ENCODE measurements at regions not wholly inside any gene's neighbourhood (a gene's known extent, or its start where the extent isn't known, plus 50 kb on each side); places are given as distances from the start of the nearest gene placed in this dataset.

DNA sequence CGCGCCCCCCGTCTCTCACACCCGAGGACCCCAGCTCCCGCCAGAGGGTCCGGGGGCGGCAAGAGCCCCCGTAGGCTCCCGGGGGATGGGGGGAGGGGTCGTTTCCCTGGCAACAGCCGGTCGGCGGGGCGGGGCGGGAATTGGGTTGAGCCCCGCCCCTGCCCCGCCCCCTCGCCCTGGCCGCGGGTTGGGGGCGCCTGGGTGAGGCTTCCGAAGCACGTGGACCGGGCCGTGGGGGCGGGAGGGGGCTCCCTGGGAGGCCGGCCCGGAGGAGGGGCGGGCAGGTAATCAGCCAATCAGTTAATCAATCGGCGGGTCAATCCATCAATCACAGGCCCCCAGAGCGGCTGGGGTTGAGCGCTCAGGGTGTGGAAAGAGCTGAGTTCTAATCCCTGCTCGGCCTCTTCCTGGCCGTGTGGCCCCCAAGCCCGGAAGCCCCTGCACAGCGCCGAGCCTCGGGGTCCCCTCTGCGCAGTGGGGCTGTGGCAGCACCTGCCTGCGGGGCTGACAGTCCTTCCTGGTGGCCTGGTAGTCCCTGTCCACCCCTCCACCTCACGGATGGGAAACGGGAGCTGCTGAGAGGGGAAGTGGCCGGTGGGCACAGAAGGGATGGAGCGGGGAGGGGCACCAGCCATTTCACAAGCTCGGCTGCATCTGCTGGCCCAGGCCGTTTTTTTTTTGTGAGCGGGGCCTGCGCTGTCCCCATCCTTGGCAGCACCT is 174.2 kb upstream of the IER5L start:
- peak; percentile 44; the same call in 2 of the 3 replicates for ATAC-seq
- TF ChIP-seq, protein P1, sequence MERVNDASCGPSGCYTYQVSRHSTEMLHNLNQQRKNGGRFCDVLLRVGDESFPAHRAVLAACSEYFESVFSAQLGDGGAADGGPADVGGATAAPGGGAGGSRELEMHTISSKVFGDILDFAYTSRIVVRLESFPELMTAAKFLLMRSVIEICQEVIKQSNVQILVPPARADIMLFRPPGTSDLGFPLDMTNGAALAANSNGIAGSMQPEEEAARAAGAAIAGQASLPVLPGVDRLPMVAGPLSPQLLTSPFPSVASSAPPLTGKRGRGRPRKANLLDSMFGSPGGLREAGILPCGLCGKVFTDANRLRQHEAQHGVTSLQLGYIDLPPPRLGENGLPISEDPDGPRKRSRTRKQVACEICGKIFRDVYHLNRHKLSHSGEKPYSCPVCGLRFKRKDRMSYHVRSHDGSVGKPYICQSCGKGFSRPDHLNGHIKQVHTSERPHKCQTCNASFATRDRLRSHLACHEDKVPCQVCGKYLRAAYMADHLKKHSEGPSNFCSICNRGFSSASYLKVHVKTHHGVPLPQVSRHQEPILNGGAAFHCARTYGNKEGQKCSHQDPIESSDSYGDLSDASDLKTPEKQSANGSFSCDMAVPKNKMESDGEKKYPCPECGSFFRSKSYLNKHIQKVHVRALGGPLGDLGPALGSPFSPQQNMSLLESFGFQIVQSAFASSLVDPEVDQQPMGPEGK (CRISPR knock-in tag; IDR thresholded peaks at IDR 0.05; ENCODE audit: borderline replicate concordance): 0 out of 2 replicates have a peak, but pooled peaks have one; percentile 4
- no peak for TF ChIP-seq GLIS3 (CRISPR knock-in tag; IDR thresholded peaks at IDR 0.05)

DNA sequence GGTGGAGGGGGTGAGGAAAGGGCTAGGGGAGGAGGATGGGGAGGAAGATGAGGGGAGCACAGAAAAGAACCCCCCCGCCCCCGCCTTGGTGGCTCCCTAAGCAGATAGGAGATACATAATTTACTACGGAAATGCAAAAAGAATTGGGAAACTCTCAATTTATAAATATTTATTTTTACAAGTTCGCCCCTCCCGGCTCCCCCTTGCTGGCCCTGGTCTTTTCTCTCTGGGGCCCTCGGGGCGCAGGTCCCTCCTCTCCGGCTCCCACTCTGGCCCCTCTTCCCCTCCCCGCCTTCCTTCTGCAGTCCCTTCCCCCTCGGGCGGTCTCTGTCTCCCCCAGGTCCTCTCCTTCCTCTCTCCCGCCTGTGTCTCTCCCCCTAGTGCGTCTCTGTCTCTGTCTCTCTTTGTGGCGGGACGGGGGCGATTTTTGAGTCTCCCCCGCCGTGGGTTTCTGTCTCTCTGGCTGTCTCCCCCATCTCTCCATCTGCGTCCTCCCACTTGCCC is 173.6 kb upstream of the IER5L start:
- peak; percentile 53; the same call in 2 of the 3 replicates for ATAC-seq
- TF ChIP-seq RARB (CRISPR knock-in tag; IDR thresholded peaks at IDR 0.05): no peak
- TF ChIP-seq, protein P1 (CRISPR knock-in tag; IDR thresholded peaks at IDR 0.05; ENCODE audit: borderline replicate concordance): peak; percentile 73; the same call in 1 of the 2 replicates
- no peak for TF ChIP-seq TCF4 (CRISPR knock-in tag; IDR thresholded peaks at IDR 0.05; ENCODE audit: borderline replicate concordance)

DNA sequence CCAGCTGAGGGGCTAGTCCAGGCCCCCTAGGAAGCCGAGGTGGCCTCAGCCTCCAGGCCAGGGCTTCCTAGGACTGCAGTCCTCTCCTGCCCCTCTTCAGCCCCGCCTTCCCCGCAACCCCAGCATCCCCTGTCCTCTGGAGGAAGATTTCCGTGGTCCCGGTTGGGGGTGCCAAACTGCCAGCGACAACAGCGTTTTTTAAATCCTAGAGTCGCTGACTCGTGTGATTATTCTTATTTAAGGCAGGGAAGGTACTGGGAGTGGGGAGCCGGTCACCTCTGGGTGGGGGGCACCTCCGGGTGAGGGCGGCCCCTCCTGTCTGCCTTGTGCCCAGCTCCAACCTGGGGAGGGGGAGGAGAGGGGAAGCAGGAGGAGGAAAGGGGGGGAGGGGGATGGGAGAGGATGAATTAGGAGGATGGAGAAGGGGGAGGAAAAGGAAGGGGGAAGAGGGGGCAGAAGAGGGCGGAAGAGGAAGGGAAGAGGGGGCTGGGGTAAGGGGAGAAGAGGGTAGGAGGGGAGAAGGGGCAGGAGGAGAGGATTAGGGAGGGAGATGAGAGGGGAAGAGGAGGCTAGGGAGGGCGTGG is 173.1 kb upstream of the IER5L start:
- no peak for ATAC-seq
- no peak for TF ChIP-seq TOX (CRISPR knock-in tag; IDR thresholded peaks at IDR 0.05; ENCODE audit: borderline replicate concordance)
- TF ChIP-seq RARB (CRISPR knock-in tag; IDR thresholded peaks at IDR 0.05): no peak

DNA sequence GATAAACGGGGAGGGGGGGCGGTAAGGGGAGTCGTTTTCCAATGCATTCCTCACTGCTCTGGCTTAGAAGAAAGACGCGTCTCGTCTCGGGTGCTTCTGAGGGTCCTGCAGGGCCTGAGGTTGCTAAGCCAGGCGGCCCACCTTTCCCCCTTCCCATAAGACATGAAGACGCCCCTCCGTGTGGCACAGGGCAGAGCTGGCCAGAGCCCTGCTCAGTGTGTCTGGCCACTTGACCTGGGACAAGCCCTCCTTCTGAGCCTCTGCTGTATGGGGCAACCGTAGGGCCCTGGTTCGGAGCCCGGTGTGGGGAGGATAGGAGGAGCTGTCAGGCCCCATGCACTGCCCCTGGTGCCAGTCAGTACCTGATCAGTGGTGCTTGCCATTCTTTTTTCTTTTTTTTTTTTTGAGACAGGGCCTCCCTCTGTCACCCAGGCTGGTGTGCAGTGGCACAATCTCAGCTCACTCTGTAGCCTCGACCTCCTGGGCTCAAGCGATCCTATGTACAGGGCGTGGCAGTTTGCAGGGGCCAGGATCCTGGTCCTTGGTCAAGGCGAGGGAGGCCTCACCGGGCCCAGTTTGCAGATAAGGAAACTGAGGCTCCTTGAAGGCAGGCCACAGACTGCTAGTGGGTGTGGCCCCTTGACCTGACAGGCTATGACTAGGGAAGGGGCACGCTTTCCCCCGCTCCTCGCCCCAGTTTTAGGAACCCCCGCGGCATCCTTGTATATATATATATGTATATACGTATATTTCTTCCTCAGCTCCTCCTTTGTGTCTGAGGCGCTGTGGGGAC is 172.3 kb upstream of the IER5L start:
- no peak for ATAC-seq

DNA sequence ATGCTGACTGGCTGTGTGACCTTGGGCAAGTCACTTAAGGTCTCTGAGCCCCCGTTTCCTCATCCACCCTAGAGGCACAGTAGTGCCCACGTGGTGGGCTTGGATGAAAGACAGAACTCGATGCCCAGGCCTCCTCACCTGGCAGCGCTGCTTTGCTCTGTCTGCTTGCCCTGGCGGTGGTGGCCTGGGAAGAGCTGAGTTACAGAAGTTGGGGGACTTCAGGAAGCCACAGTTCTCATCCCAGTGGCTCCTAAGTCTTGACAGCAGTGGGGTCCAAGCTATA is 171.5 kb upstream of the IER5L start:
- no peak for ATAC-seq
- TF ChIP-seq ZNF70 (CRISPR knock-in tag; IDR thresholded peaks at IDR 0.05) (no peak), ZFP30 (CRISPR knock-in tag; IDR thresholded peaks at IDR 0.05) (no peak), OSR1 (CRISPR knock-in tag; IDR thresholded peaks at IDR 0.05) (no peak)

More for the DNA sequence above, 172.3 kb upstream of the IER5L start:
- TF ChIP-seq, protein P2, sequence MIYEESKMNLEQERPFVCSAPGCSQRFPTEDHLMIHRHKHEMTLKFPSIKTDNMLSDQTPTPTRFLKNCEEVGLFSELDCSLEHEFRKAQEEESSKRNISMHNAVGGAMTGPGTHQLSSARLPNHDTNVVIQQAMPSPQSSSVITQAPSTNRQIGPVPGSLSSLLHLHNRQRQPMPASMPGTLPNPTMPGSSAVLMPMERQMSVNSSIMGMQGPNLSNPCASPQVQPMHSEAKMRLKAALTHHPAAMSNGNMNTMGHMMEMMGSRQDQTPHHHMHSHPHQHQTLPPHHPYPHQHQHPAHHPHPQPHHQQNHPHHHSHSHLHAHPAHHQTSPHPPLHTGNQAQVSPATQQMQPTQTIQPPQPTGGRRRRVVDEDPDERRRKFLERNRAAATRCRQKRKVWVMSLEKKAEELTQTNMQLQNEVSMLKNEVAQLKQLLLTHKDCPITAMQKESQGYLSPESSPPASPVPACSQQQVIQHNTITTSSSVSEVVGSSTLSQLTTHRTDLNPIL (CRISPR knock-in tag; IDR thresholded peaks at IDR 0.05; ENCODE audit: low read depth): no peak
- no peak for TF ChIP-seq ZFP30 (CRISPR knock-in tag; IDR thresholded peaks at IDR 0.05)
- TF ChIP-seq ARNTL (CRISPR knock-in tag; IDR thresholded peaks at IDR 0.05; ENCODE audit: borderline replicate concordance, low read depth): no peak
- TF ChIP-seq ZNF565 (CRISPR knock-in tag; conservative IDR thresholded peaks at IDR 0.05; ENCODE audit: low read depth): no peak
- TF ChIP-seq, protein P3, sequence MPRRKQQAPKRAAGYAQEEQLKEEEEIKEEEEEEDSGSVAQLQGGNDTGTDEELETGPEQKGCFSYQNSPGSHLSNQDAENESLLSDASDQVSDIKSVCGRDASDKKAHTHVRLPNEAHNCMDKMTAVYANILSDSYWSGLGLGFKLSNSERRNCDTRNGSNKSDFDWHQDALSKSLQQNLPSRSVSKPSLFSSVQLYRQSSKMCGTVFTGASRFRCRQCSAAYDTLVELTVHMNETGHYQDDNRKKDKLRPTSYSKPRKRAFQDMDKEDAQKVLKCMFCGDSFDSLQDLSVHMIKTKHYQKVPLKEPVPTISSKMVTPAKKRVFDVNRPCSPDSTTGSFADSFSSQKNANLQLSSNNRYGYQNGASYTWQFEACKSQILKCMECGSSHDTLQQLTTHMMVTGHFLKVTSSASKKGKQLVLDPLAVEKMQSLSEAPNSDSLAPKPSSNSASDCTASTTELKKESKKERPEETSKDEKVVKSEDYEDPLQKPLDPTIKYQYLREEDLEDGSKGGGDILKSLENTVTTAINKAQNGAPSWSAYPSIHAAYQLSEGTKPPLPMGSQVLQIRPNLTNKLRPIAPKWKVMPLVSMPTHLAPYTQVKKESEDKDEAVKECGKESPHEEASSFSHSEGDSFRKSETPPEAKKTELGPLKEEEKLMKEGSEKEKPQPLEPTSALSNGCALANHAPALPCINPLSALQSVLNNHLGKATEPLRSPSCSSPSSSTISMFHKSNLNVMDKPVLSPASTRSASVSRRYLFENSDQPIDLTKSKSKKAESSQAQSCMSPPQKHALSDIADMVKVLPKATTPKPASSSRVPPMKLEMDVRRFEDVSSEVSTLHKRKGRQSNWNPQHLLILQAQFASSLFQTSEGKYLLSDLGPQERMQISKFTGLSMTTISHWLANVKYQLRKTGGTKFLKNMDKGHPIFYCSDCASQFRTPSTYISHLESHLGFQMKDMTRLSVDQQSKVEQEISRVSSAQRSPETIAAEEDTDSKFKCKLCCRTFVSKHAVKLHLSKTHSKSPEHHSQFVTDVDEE (CRISPR knock-in tag; IDR thresholded peaks at IDR 0.05): no peak

All from SK-N-SH treated with all-trans-retinoic acid at 6 μM for 48 hours (cell line).